GM18499 (cell line): ENCODE measurements at regions not wholly inside any gene's neighbourhood (a gene's known extent, or its start where the extent isn't known, plus 50 kb on each side); places are given as distances from the start of the nearest gene placed in this dataset.

Source experiments
- ATAC-seq: cut with Tn5 transposase; IDR thresholded peaks from one replicate; pipeline ENCODE4 v1.9.1; 2021; ENCODE audit warnings: moderate number of reproducible peaks; ENCODE audit not compliant: insufficient read depth, unreplicated experiment

DNA sequence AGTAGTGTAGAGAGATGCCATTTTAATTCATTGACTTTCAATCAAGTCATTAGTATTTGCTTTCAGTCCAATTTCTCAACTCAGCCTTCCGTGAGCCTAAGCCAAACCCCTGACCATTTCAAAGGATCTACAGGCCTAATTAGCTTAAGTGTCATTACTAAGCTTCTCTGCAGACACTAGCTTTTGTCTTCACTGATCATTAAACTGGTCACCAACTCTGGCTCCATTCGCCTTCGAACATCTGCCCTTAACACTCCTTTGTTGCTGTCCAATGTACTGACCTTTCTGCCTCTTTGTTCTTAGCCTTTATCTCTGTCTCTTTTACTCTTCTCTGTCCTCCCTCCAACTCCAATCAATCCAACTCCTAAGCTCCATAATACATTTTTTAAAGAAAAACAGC lies 299.3 kb downstream of the DIRAS2 start:
- ATAC-seq = no peak

GRCh38 chr9:90343991-90344390 lies 298.6 kb downstream of the DIRAS2 start:
- ATAC-seq = no peak

GRCh38 chr9:90365666-90366065 lies 277.0 kb downstream of the DIRAS2 start:
- ATAC-seq = no peak

DNA sequence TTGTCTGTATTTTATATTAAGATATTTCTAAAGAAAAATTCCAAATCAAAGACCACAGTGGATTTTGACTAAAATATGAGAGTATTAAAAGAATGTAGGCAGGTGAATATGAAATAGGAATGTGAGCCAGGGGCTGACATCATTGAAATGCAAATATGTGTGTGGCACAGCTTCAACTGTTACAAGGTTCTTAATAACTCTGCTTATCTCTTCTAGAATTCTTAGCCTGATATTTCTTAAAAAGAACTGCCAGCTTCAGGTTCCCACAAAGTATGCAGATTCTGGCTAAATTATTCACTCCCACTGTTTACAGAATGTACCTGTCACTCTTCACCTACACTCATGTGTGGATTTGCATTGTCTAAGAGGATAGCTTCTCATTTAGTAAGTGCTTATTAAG lies 274.4 kb downstream of the DIRAS2 start:
- ATAC-seq = no peak

DNA sequence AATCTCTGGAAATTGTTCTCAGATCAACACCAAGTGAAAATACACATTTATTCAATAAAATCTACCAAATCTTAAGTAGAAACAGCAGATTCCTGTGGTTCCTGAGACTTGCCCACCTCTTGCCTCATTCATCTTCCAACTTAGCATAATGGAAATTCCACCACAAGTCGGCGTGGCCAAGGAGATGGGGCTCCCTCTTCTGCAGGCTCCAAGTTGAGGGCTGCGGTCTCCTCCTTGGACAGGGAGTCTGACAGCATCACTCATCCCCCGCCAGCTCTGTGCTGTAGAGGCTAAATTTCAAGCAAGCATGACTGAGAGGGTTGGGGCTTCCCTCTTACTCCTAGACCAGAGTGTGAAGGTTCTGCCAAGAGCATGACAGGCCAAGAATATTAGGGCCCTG lies 273.7 kb downstream of the DIRAS2 start:
- no peak for ATAC-seq

GRCh38 chr9:90379771-90380170 lies 262.9 kb downstream of the DIRAS2 start:
- ATAC-seq = no peak

GRCh38 chr9:90385146-90385545 lies 257.5 kb downstream of the DIRAS2 start:
- no peak for ATAC-seq

- no peak for ATAC-seq
These were observed 249.1 kb downstream of the DIRAS2 start for GRCh38 chr9:90393365-90394152.

- no peak for ATAC-seq
These were observed 247.8 kb downstream of the DIRAS2 start for GRCh38 chr9:90394871-90395270.

DNA sequence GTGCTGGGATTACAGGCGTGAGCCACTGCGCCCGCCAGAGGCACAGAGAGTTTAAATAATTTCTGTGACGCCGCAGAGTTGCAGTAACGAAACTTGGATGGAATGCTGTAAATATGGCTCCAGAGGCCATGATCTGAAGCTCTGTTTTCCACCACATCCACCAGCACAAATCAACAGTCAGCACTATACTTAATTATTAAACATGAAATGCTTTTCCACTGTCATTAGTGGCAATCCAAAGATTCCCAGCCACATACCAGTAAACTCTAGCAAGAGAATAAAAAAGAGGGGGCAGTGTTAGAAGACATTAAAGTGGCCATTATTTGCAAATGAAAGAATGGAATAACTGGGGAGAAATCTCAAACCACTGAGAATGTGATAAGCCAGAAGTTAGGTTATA lies 242.5 kb downstream of the DIRAS2 start:
- no peak for ATAC-seq

- no peak for ATAC-seq
These were observed 234.0 kb downstream of the DIRAS2 start for GRCh38 chr9:90408659-90409058.

DNA sequence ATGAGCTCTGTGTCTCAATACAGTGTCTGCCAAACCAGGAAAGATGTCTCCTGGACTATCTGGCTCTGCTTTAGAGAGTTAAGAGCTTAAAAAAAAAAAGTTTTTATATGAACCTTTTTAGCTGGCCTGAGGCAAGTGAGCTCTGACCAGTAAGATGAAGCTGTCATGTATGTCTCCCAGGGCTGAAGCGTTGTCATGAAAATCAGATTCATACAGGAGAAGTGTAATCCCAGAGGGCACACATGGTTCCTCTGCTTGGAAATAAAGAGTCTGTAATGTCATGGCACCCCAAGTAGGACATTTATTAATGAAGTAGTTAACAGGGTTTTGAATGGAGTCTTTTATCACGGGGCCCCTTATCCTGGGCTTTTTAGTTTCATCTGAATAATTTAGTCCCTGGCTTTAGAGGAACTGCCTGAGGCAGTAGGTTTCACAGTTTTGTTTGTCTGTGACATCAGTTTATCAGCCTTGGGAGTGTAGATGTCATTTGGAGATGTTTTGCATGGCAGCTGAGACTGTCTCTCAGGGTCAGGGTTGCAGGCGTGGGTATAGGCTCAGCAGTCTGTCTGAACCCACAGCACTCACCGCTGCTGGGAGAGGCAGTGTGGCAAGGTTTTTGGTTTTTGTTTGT lies 223.3 kb downstream of the DIRAS2 start:
- ATAC-seq = no peak

- ATAC-seq = no peak
These were observed 222.4 kb downstream of the DIRAS2 start for GRCh38 chr9:90420211-90420610.

DNA sequence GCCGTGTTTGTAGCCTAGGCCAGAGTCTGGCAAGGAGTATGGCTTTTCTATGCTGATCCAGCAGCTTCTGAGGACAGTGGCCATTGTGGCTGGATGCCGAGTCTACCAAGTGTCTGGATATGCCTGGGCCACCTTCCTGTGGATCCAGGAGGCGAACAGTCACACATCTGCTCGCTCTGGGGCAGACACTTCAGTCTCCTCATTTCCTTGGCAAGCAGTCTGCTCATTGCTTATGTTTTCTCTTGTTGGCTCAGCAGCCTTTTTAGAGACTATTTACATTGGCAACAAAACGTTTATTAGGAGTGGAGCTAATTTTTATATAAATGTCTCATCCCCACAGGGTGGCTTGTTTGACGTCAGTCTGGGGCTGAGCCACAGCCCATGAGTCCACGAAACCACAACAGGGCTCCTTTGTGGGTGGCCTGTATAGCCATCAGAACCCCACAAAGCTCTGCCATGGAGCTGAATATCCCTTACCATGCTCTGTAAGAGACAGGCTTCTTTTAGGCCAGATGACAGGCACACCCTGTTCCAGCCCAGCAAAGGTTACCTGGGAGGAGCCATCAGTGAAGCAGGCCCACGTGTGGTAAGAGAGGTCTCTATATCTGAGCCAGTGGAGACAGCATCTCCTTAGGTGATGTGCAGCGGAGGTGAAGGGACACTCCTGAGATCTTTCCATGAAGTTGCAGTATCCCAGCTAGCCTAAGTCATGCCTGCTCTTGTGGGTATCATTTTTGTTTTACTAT lies 221.7 kb downstream of the DIRAS2 start:
- no peak for ATAC-seq

DNA sequence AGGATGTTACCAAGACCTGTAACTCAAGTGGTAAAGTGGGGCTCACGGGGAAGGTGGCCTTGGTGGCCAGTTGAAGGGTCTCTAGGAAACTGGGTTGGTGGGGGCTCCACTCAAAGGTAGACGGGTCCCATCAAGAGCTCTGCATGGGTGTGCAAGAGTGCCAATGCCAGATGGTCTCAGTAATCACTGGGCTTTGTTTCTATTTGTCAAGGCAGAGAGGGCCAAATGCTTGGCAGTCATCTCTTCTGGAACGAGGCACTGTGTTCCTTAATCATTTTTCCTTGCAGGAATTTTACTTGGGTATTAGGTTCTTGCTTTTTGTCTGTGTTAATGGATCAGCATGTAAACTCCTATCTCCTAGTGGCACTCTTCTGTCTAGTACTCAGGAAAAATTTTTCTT lies 220.8 kb downstream of the DIRAS2 start:
- ATAC-seq = no peak

DNA sequence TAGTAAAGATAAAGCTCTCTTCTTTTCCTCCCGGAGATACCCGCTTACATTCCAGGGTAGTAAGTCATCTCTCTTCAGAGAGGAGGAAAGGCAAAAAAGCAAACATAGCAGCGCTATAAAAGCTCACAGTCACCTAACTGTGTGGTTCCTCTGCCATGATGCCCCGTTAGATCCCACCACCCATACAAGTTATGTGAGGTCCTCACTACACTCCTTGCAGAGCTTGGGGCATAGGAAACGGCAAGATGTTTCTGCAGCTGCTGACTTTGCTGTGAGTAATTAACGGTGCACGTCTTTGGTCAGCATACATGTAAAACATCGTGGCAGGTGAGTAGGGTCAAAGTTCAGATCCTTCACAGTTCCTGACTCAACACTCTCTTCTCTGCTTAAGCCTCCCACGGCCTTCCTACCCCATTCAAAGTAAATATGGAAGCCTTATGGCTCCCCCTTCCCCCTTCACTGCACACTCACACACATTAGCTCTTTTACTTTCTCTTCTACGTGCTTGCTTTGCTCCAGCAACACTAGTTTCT lies 218.9 kb downstream of the DIRAS2 start:
- no peak for ATAC-seq

GRCh38 chr9:90428517-90428916 lies 214.1 kb downstream of the DIRAS2 start:
- ATAC-seq = no peak

DNA sequence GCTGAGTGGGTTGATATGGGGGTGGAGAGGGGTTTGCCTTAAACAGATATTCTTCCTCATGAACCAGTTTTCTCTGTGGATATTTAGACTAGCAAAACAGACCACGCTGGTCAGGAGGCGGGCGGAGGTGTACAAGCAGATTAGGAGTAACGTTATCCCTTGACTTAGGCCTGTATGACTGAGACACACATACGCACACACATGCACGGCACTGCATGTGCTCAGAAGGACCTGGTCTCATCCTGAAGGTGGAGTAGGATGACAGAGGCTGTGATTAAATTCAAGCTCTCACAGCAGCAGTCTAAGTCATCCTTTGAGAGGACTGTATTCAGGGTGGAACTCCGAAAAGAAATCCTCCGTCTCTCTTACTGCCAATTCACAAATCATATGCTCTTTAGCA lies 209.7 kb downstream of the DIRAS2 start:
- no peak for ATAC-seq

DNA sequence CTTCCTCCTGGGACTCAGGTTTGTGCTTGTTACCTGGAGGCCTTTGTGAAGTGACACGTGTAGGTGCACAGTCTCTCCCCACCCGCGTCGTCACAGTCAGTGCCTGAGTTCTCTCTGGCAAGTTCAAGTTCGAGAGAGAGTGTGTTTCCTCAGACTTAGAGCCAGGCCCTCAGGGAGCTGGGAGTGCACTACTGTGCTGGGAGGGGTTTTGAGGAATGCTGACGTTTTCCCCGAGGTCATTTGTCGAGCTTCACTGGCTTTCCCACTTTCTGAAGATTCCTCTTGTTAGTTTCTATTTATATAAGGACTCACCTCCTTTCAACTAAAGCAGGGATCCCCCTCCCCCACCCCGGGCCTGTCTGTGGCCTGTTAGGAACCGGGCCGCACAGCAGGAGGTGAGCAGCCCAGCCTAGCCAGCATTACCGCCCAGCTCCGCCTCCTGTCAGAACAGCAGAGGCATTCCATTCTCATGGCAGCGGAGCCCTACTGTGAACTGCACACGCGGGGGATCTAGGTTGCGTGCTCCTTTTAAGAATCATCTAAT lies 209.2 kb downstream of the DIRAS2 start:
- ATAC-seq = no peak

DNA sequence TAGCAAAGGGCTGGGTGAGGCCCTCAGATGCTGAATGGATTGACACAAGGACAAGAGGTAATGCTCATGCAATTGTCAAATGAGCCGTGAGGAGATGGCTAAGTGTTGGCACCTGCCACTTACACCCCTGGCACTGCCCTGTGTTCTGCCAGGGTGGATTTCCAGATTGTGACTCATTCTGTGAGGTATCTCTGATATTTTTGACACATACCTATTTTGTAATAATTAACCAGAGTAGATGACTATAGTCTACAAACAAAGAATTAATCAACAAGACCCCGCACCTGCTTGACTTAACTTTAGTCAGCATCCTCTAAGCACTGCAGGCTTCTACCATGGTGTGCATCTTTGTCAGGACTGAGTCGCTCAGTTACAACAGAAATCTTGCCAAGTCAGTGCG lies 200.8 kb downstream of the DIRAS2 start:
- no peak for ATAC-seq

- no peak for ATAC-seq
These were observed 199.9 kb downstream of the DIRAS2 start for GRCh38 chr9:90442723-90443122.
